CD4-positive, alpha-beta T cell treated with Interleukin-10 for 1 hour (primary cell): ENCODE measurements at regions not wholly inside any gene's neighbourhood (a gene's known extent, or its start where the extent isn't known, plus 50 kb on each side); places are given as distances from the start of the nearest gene placed in this dataset.
A peak's percentile ranks its signal among the peaks of the same experiment; 100 is the strongest.
"Not testable (repeated sequence)": the region's sequence is repeated elsewhere in the genome, so short reads cannot be mapped to it uniquely, and the experiment has no call there.

Experiments used
- DNase-seq: peaks from one replicate; pipeline ENCODE4 v3.0.0-alpha.2; 2020

GRCh38 chr2:42987112-42987922, 194.9 kb upstream of the HAAO start:
- DNase-seq = no peak

GRCh38 chr2:42984617-42985016, 192.2 kb upstream of the HAAO start:
- no peak for DNase-seq

GRCh38 chr2:42984081-42984480, 191.7 kb upstream of the HAAO start:
- no peak for DNase-seq

GRCh38 chr2:42980764-42981416, 188.5 kb upstream of the HAAO start:
- no peak for DNase-seq

GRCh38 chr2:42979870-42980763, 187.7 kb upstream of the HAAO start:
- DNase-seq = no peak

DNA sequence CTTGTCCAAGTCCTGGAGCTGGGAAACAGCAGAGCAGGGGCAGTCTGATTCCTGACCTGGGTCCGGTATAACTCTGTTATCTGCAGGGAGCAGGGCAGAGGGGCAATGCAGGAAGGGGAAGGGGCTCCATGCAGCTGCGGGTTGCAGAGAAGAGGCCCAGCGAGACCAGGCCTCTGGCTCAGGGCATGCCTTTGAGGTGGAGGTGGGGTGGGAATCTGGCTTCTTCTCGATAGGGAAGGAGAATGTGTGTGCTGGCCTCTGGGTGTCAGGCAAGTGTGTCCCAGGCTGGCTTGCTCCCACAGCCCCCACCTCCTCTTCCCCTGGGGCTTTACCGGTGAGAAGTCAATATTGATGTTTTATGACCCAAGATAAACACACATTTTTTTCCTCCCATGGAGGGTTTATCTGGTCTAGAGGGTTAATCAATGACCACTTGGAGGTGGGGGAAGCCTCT, 187.1 kb upstream of the HAAO start:
- DNase-seq = no peak

- no peak for DNase-seq
Observed at GRCh38 chr2:42978887-42979415, 186.6 kb upstream of the HAAO start.

DNA sequence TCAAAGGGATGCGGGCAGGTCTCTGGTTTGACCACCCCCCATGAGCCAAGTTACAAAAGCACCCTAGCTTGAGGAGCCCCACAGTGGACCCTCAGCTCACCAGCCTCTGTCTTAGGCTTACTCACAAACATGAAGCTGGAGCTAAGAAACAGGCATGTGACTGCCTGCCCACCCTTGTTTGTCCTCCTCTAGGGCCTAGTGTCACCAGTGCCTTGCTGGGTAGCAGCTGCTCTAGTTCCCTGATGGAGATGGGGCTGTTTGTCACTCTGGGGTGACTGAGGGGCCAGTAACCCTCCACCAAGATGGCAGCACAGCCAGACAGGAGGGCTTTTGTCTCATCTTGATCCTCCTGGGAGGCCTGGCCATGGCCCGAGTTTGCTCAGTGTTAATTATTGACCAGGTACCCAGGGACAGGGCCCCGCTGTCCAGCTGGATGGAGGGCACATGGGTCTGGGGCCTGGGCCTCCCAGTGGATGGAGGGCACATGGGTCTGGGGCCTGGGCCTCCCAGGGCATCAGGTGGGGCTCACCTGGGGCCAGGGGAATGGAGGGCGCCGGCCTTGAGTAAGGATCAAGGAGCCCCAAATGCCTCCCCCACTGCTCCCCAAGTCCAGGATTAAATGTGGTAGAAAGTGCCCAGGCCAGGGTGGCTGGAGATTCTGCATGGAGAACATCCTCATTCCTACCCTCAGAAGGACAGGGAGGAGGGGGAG, 185.9 kb upstream of the HAAO start:
- DNase-seq = no peak

DNA sequence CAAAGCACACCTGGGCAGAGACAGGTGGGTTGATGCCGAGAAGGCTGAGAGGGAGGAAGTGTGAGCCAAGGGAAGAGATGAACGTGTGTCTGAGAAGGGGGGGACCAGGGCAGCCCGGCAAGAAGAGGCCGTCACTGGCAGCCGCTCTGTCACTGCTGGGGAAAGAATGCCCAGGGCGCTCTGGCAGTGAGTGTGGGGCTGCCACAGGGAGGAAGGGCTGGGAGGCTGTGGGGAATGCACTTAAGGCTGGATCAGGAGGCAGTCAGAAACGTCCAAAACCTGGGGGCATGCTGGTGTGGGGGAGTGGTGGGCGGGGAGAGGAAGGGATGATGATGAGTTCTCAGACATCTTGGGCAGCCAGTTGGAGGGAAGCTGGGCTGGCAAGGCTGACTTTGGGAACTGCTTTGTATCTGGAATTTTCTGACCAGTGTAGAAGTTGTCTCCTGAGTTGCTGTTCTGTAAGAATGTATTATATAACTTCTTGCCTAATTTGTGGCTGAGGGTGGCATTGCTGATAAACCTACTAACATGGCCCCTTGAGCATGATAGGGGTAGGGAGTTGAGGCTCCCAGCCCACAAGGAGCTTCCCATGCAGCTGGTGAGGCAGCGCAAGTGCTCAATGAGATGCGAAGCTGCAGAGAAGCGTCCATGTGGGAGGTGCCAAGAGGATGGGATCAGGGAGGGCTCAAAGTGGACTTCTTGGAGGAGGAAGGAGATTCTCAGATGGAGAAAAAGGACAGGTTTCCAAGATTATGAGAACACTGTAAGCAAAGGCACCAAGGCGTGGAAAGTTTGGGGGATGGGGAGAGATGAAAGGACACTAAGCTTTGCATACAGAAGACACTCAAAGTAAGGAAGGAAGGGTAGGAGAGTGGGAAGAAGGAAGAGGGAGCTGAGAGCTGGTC, 185.1 kb upstream of the HAAO start:
- no peak for DNase-seq

- DNase-seq = no peak
Observed at GRCh38 chr2:42976351-42976750, 184.0 kb upstream of the HAAO start.

GRCh38 chr2:42974721-42975717, 182.6 kb upstream of the HAAO start:
- peak; percentile 52 for DNase-seq

- no peak for DNase-seq
Observed at GRCh38 chr2:42974169-42974720, 181.9 kb upstream of the HAAO start.

DNA sequence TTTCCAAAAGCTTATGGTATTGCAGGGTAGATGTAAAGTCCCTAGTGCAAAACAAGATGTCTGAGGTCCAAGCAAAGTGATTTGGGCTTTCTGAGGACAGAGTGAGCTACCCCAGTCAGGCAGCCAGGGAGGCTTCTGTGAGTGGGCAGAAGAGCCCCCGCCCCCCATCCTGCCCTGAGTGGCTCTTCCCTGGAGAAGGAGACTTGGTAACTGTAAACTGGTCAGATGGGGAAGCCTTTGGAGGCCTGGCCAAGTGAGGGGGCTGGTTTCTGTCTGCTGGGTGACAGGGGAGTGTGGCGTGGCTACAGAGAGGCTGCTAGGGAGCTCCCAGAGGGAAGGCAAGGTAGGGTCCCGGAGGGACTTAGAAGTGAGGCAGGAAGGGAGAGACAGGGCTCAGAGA, 181.3 kb upstream of the HAAO start:
- no peak for DNase-seq

DNA sequence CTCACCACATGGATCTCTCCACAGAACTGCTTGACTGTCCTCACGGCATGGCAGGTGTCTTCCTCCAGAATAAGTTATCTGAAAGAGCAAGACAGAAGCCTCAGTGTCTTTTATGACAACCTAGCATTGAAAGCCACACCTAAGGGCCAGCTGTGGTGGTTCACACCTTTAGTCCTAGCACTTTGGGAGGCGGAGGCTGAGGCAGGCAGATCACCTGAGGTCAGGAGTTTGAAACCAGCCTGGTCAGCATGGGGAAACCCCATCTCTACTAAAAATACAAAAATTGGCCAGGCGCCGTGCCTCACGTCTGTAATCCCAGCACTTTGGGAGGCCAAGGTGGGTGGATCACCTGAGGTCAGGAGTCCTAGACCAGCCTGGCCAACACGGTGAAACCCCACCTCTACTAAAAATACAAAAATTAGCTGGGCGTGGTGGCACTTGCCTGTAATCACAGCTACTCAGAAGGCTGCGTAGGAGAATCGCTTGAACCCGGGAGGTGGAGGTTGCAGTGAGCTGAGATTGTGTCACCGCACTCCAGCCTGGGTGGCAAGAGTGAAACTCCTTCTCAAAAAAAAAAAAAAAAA, 180.6 kb upstream of the HAAO start:
- DNase-seq = not testable (repeated sequence)

DNA sequence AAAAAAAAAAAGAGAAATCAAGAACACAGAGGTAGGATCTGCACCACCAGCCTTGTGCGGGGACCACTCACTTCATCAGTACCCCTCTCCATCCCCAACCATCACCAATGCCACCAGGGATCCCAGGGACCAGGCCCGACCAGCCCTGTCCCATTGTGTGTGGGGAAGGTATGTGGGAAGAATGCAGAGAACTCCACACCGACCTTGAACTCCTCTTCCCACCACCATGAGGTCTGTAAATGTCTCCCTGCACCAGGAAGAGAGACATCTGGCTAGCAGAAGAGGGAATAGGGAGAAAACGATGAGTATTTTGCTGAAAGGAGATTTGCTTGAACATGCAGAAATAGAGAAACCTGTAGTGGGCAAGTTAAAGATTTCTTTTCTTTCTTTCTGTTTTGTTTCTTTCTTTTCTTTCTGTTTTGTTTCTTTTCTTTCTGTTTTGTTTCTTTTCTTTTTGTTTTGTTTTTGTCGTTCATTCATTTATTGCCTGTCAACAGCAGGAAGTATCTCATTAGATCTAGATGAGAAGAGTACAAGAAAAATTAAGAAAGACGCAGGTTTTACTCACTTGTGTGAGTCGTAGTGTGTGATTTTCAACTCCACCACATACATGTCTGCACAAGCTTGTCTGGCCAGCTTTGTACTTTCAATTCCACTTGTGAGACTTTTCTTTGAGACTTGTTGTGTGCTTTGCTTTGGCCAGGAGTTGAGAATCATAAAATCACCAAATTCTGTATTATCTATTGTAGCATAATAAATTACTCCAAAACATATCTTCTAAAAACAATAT, 179.8 kb upstream of the HAAO start:
- no peak for DNase-seq

DNA sequence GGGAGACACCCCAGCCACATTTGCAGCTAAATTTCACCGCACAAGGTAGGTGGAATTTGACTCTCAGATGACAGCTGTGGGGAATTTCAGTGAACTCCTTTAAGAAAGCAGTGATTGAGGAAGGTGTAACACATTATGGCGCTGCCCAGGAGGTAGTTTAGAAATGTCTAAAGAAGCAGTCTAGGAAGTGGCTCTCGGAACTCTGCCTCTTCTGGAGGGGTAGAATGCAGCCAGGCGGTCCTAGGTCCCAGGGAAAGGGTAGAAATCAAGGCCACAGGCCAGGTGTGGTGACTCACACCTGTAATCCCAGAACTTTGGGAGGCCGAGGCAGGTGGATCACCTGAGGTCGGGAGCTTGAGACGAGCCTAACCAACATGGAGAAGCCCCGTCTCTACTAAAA, 179.0 kb upstream of the HAAO start:
- no peak for DNase-seq

DNA sequence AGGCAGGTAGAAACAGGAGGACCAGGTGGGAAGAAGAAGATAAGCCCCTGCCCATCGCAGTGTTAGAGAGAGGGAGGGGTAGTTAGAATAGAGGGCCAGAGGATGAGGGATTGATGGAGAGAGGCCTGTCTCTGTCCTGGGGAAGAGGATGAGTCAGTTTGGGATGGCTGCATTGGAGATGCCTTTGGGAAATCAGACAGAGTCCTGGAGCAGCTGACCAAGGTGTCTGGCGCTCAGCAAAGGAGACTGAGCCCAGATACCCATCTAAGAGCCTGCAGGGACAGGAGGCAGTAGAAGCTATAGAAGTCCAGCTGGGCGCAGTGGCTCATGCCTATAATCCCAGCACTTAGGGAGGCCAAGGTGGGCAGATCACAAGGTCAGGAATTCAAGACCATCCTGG, 177.8 kb upstream of the HAAO start:
- DNase-seq = no peak
